ENCODE measurements at regions not wholly inside any gene's neighbourhood (a gene's known extent, or its start where the extent isn't known, plus 50 kb on each side); places are given as distances from the start of the nearest gene placed in this dataset.

GRCh38 chr12:58378028-58378427 is 436.7 kb downstream of the ATP23 start:
- H3K27me3 ChIP-seq (replicated peaks; ENCODE audit: control insufficient read depth, insufficient read depth, low read length): no peaks in the 10 kb centered on the region
- no peaks in the 10 kb centered on the region for H3K36me3 Mint-ChIP-seq (ENCODE audit: insufficient read depth, unreplicated experiment)
- DNase-seq: no peak
- no peaks in the 10 kb centered on the region for H3K9me3 Mint-ChIP-seq (ENCODE audit: unreplicated experiment)
- TF ChIP-seq CTCF (IDR thresholded peaks at IDR 0.05; ENCODE audit: insufficient read depth in 1 of 2, low read depth in 1 of 2, low read length in 1 of 2, severe bottlenecking in 1 of 2, unreplicated experiment in 1 of 2): no peak
- ChIA-PET CTCF (no interaction called here), POLR2A (no interaction called here)
- no peak overlapping the region for H3K4me3 ChIP-seq (ENCODE audit: low read depth, low read length)
- intact Hi-C loops (cut with micrococcal nuclease; ENCODE audit: unreplicated experiment): no loop called here
- H3K9me3 ChIP-seq: no peaks in the 10 kb centered on the region
- H3K27ac Mint-ChIP-seq (ENCODE audit: unreplicated experiment): no peak overlapping the region
- no peaks in the 10 kb centered on the region for H3K36me3 ChIP-seq (ENCODE audit: control insufficient read depth, insufficient read depth, low read length)
- no peaks in the 10 kb centered on the region for H3K4me1 ChIP-seq
- H3K4me3 Mint-ChIP-seq (ENCODE audit: unreplicated experiment): no peak overlapping the region
- BruUV-seq (replicated peaks): no TSS peak
- H3K27me3 Mint-ChIP-seq (ENCODE audit: insufficient read depth, unreplicated experiment): no peaks in the 10 kb centered on the region
- peaks cover 6% of the 10 kb centered on the region for H3K4me1 Mint-ChIP-seq (ENCODE audit: low read depth, unreplicated experiment)

GRCh38 chr12:58381546-58381945 is 440.2 kb downstream of the ATP23 start:
- no peaks in the 10 kb centered on the region for H3K4me1 ChIP-seq
- Mint-ChIP-seq H3K27me3 (ENCODE audit: insufficient read depth, unreplicated experiment) (no peaks in the 10 kb centered on the region), H3K27ac (ENCODE audit: unreplicated experiment) (no peak overlapping the region), H3K9me3 (ENCODE audit: unreplicated experiment) (no peaks in the 10 kb centered on the region), H3K36me3 (ENCODE audit: insufficient read depth, unreplicated experiment) (no peaks in the 10 kb centered on the region), H3K4me1 (ENCODE audit: low read depth, unreplicated experiment) (peaks cover 6% of the 10 kb centered on the region), H3K4me3 (ENCODE audit: unreplicated experiment) (no peak overlapping the region)
- no TSS peak for BruUV-seq (replicated peaks)
- no peak overlapping the region for H3K4me3 ChIP-seq (ENCODE audit: low read depth, low read length)
- DNase-seq: no peak
- no peak for TF ChIP-seq CTCF (IDR thresholded peaks at IDR 0.05; ENCODE audit: insufficient read depth in 1 of 2, low read depth in 1 of 2, low read length in 1 of 2, severe bottlenecking in 1 of 2, unreplicated experiment in 1 of 2)
- H3K9me3 ChIP-seq: no peaks in the 10 kb centered on the region
- ChIA-PET CTCF (no interaction called here), POLR2A (no interaction called here)
- H3K27me3 ChIP-seq (replicated peaks; ENCODE audit: control insufficient read depth, insufficient read depth, low read length): no peaks in the 10 kb centered on the region
- intact Hi-C loops (cut with micrococcal nuclease; ENCODE audit: unreplicated experiment): no loop called here
- H3K36me3 ChIP-seq (ENCODE audit: control insufficient read depth, insufficient read depth, low read length): no peaks in the 10 kb centered on the region

- no peaks in the 10 kb centered on the region for H3K27me3 Mint-ChIP-seq (ENCODE audit: insufficient read depth, unreplicated experiment)
- H3K4me3 Mint-ChIP-seq (ENCODE audit: unreplicated experiment): no peak overlapping the region
- Histone ChIP-seq H3K36me3 (ENCODE audit: control insufficient read depth, insufficient read depth, low read length) (no peaks in the 10 kb centered on the region), H3K27me3 (replicated peaks; ENCODE audit: control insufficient read depth, insufficient read depth, low read length) (no peaks in the 10 kb centered on the region), H3K9me3 (no peaks in the 10 kb centered on the region), H3K4me3 (ENCODE audit: low read depth, low read length) (no peak overlapping the region), H3K4me1 (no peaks in the 10 kb centered on the region)
- DNase-seq: no peak
- no peak for TF ChIP-seq CTCF (IDR thresholded peaks at IDR 0.05; ENCODE audit: insufficient read depth in 1 of 2, low read depth in 1 of 2, low read length in 1 of 2, severe bottlenecking in 1 of 2, unreplicated experiment in 1 of 2)
- ChIA-PET POLR2A (no interaction called here), CTCF (no interaction called here)
- no peaks in the 10 kb centered on the region for H3K36me3 Mint-ChIP-seq (ENCODE audit: insufficient read depth, unreplicated experiment)
- no peak overlapping the region for H3K27ac Mint-ChIP-seq (ENCODE audit: unreplicated experiment)
- intact Hi-C loops (cut with micrococcal nuclease; ENCODE audit: unreplicated experiment): no loop called here
- H3K4me1 Mint-ChIP-seq (ENCODE audit: low read depth, unreplicated experiment): peaks cover under 1% of the 10 kb centered on the region
- no peaks in the 10 kb centered on the region for H3K9me3 Mint-ChIP-seq (ENCODE audit: unreplicated experiment)
- no TSS peak for BruUV-seq (replicated peaks)
Measured at GRCh38 chr12:58384196-58384595, 442.8 kb downstream of the ATP23 start.
